ENCODE measurements at regions not wholly inside any gene's neighbourhood (a gene's known extent, or its start where the extent isn't known, plus 50 kb on each side); places are given as distances from the start of the nearest gene placed in this dataset.

- ChIA-PET POLR2A (ENCODE audit: unreplicated experiment) (no interaction called here), CTCF (no interaction called here)
- H3K79me2 ChIP-seq (ENCODE audit: low read length) = no peaks in the 10 kb centered on the region
- DNase-seq (peak; percentile 11), ATAC-seq (peak; percentile 87)
- intact Hi-C loops (cut with micrococcal nuclease) = loop anchor here (2.0 to 5.0 kb wide), 2 partner anchors 30 to 91 kb away; no protein-coding TSS in a partner anchor
- H3K4me1 ChIP-seq (ENCODE audit: insufficient read depth, low read length) = peaks cover 5% of the 10 kb centered on the region; the same call in 1 of the 2 replicates
- H3K36me3 ChIP-seq (ENCODE audit: low read depth, low read length) = no peaks in the 10 kb centered on the region
- no peak overlapping the region for H3K4me3 ChIP-seq (ENCODE audit: low read length)
- BruUV-seq (replicated peaks) = no TSS peak
- no peaks in the 10 kb centered on the region for H3F3A ChIP-seq (ENCODE audit: low read length, unreplicated experiment)
- H2AFZ ChIP-seq (ENCODE audit: low read length) = no peak overlapping the region
- no peak overlapping the region for H3K4me2 ChIP-seq (ENCODE audit: low read length)
- H3K27me3 ChIP-seq (ENCODE audit: low read length) = no peaks in the 10 kb centered on the region
- no peak overlapping the region for H3K27ac ChIP-seq (ENCODE audit: low read length)
- TF ChIP-seq EZH2phosphoT487 (IDR thresholded peaks at IDR 0.05; ENCODE audit: borderline replicate concordance, low read length) (no peak), EZH2 (IDR thresholded peaks at IDR 0.05; ENCODE audit: low read length, unreplicated experiment) (no peak)
- TF ChIP-seq, protein P1, sequence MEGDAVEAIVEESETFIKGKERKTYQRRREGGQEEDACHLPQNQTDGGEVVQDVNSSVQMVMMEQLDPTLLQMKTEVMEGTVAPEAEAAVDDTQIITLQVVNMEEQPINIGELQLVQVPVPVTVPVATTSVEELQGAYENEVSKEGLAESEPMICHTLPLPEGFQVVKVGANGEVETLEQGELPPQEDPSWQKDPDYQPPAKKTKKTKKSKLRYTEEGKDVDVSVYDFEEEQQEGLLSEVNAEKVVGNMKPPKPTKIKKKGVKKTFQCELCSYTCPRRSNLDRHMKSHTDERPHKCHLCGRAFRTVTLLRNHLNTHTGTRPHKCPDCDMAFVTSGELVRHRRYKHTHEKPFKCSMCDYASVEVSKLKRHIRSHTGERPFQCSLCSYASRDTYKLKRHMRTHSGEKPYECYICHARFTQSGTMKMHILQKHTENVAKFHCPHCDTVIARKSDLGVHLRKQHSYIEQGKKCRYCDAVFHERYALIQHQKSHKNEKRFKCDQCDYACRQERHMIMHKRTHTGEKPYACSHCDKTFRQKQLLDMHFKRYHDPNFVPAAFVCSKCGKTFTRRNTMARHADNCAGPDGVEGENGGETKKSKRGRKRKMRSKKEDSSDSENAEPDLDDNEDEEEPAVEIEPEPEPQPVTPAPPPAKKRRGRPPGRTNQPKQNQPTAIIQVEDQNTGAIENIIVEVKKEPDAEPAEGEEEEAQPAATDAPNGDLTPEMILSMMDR (conservative IDR thresholded peaks at IDR 0.05; ENCODE audit: low read depth, low read length) = no peak
- H3K9me3 ChIP-seq (ENCODE audit: low read length) = no peaks in the 10 kb centered on the region
- no peaks in the 10 kb centered on the region for H4K20me1 ChIP-seq (ENCODE audit: low read length)
- no peaks in the 10 kb centered on the region for H3K9me2 ChIP-seq (replicated peaks; ENCODE audit: low read length)
- H3K9ac ChIP-seq (ENCODE audit: low read length) = no peak overlapping the region
These were observed 1052.2 kb upstream of the SPRY2 start for GRCh38 chr13:81393110-81393509.

DNA sequence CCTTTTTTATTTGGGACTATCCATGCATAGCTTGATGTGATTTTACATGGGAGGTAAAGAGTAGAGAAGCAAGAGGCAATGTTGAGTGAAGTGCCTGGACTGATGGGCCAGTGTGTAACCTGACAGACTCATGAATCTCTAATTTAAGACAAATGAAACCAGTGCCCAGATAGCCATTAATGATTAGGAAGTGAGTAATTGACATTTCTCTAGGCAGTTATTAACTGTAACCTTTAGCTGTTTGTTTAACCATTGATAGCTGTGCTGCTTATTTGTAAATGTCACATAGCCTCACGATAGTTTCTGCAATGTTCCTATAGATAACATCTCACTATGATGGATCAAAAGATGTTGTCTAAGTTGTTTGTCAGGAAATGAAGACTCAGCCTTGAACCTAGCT, 1047.5 kb upstream of the SPRY2 start:
- Histone ChIP-seq H3K36me3 (ENCODE audit: low read depth, low read length) (no peaks in the 10 kb centered on the region), H3K27me3 (ENCODE audit: low read length) (no peaks in the 10 kb centered on the region), H2AFZ (ENCODE audit: low read length) (no peak overlapping the region), H3K4me3 (ENCODE audit: low read length) (no peak overlapping the region), H4K20me1 (ENCODE audit: low read length) (no peaks in the 10 kb centered on the region), H3K4me1 (ENCODE audit: insufficient read depth, low read length) (peaks cover 1% of the 10 kb centered on the region; the same call in 1 of the 2 replicates), H3K9ac (ENCODE audit: low read length) (no peak overlapping the region), H3K4me2 (ENCODE audit: low read length) (no peak overlapping the region), H3K27ac (ENCODE audit: low read length) (no peak overlapping the region), H3K9me3 (ENCODE audit: low read length) (no peaks in the 10 kb centered on the region), H3F3A (ENCODE audit: low read length, unreplicated experiment) (no peaks in the 10 kb centered on the region), H3K79me2 (ENCODE audit: low read length) (no peaks in the 10 kb centered on the region), H3K9me2 (replicated peaks; ENCODE audit: low read length) (no peaks in the 10 kb centered on the region)
- no TSS peak for BruUV-seq (replicated peaks)
- intact Hi-C loops (cut with micrococcal nuclease) = no loop called here
- ChIA-PET POLR2A (ENCODE audit: unreplicated experiment) (no interaction called here), CTCF (no interaction called here)
- DNase-seq (no peak), ATAC-seq (no peak)
- TF ChIP-seq EZH2phosphoT487 (IDR thresholded peaks at IDR 0.05; ENCODE audit: borderline replicate concordance, low read length) (no peak), EZH2 (IDR thresholded peaks at IDR 0.05; ENCODE audit: low read length, unreplicated experiment) (no peak)
- TF ChIP-seq, protein P1 (conservative IDR thresholded peaks at IDR 0.05; ENCODE audit: low read depth, low read length) = no peak

DNA sequence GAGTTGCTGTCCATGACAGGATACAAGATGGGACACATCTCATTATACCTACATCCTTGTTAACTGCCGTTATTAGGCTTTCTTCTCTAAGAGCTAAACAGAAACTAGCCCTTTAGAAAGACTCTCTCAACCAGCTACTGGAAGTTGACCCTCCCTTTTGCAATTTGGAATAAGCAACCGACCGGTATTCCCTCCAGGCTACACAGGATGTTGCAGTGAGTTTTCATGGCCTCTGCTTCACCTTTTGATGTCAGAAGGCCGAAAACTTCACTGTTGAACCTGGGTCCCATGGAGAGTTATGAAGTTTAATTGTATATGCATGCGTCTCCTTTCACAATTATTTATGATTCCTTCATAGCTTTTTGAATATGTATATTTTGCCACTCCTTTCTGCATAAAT, 1042.5 kb upstream of the SPRY2 start:
- no peak for TF ChIP-seq EZH2 (IDR thresholded peaks at IDR 0.05; ENCODE audit: low read length, unreplicated experiment)
- TF ChIP-seq, protein P1 (conservative IDR thresholded peaks at IDR 0.05; ENCODE audit: low read depth, low read length) = no peak
- TF ChIP-seq EZH2phosphoT487 (IDR thresholded peaks at IDR 0.05; ENCODE audit: borderline replicate concordance, low read length) = no peak
- H3K9ac ChIP-seq (ENCODE audit: low read length) = no peak overlapping the region
- no peaks in the 10 kb centered on the region for H3K4me1 ChIP-seq (ENCODE audit: insufficient read depth, low read length)
- no peak overlapping the region for H3K27ac ChIP-seq (ENCODE audit: low read length)
- no peaks in the 10 kb centered on the region for H3K9me2 ChIP-seq (replicated peaks; ENCODE audit: low read length)
- intact Hi-C loops (cut with micrococcal nuclease) = no loop called here
- ATAC-seq = no peak
- no peaks in the 10 kb centered on the region for H3K36me3 ChIP-seq (ENCODE audit: low read depth, low read length)
- H3K27me3 ChIP-seq (ENCODE audit: low read length) = no peaks in the 10 kb centered on the region
- H4K20me1 ChIP-seq (ENCODE audit: low read length) = no peaks in the 10 kb centered on the region
- no peak overlapping the region for H3K4me2 ChIP-seq (ENCODE audit: low read length)
- H3K79me2 ChIP-seq (ENCODE audit: low read length) = no peaks in the 10 kb centered on the region
- DNase-seq = no peak
- no peak overlapping the region for H2AFZ ChIP-seq (ENCODE audit: low read length)
- ChIA-PET POLR2A (ENCODE audit: unreplicated experiment) (no interaction called here), CTCF (no interaction called here)
- no peaks in the 10 kb centered on the region for H3K9me3 ChIP-seq (ENCODE audit: low read length)
- no peak overlapping the region for H3K4me3 ChIP-seq (ENCODE audit: low read length)
- no TSS peak for BruUV-seq (replicated peaks)
- H3F3A ChIP-seq (ENCODE audit: low read length, unreplicated experiment) = no peaks in the 10 kb centered on the region
